NCI-H2196 treated with DMSO at 0.1 percent for 48 hours (cell line): ENCODE measurements at regions not wholly inside any gene's neighbourhood (a gene's known extent, or its start where the extent isn't known, plus 50 kb on each side); places are given as distances from the start of the nearest gene placed in this dataset.
"Not testable (repeated sequence)": the region's sequence is repeated elsewhere in the genome, so short reads cannot be mapped to it uniquely, and the experiment has no call there.

Source experiments
- DNase-seq: peaks from one replicate; lab custom pipeline; 2025; ENCODE audit not compliant: unreplicated experiment; lab: John Stamatoyannopoulos, UW

DNA sequence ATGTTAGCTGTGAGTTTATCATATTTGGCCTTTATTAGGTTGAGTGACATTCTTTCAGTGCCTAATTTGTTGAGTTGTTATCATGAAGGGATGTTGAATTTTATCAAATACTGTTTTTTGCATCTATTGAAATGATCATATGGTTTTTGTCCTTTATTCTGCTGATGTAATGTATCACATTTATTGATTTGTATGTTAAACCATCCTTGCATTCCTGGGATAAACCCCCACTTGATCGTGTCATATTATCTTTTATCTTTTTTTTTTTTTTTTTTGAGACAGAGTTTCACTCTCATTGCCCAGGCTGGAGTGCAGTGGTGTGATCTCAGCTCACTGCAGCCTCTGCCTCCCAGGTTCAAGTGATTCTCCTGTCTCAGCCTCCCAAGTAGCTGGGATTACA is 51.9 kb upstream of the MFGE8 start:
- not testable (repeated sequence) for DNase-seq

DNA sequence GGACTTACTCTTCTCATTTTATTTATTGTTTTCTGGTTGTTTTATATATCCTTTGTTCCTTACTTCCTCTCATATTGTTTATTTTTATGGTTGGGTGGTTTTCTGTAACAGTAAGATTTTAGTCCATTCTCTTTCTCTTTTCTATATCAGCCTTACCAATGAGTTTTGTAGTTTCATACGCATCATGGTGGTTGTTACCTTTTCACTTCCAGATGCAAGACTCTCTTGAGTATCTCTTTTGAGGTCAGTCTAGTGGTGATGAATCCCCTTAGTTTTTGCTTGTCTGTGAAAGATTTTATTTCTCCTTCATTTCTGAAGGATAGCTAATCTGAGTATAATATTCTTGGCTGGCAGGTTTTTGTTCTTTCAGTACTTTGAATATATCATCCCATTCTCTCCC is 57.1 kb upstream of the MFGE8 start:
- no peak for DNase-seq

- no peak for DNase-seq
Observed at GRCh38 chr15:88974392-88974791, 61.2 kb upstream of the MFGE8 start.

- no peak for DNase-seq
Observed at GRCh38 chr15:88975891-88976290, 62.7 kb upstream of the MFGE8 start.

DNA sequence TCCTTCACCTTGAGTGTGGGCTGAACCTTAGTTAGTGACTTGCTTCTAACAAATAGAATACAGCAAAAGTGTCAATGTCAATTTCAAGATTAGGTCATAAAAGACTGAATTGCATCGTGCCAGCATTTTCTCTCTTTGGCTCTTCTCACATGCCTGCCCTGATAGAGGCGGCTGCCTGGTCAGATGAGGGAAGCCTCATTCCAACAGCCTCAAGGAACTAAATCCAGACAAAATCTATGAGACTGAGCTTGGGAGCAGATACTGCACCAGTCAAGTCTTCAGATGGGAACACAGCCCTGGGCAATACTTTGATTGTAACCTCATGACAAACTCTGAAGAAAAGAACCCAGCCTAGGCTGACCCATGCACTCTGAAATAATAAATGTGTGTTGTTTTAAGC is 63.5 kb upstream of the MFGE8 start:
- DNase-seq = no peak

GRCh38 chr15:88979674-88980073 is 66.5 kb upstream of the MFGE8 start:
- DNase-seq = no peak

GRCh38 chr15:88980498-88980897 is 67.3 kb upstream of the MFGE8 start:
- no peak for DNase-seq

DNA sequence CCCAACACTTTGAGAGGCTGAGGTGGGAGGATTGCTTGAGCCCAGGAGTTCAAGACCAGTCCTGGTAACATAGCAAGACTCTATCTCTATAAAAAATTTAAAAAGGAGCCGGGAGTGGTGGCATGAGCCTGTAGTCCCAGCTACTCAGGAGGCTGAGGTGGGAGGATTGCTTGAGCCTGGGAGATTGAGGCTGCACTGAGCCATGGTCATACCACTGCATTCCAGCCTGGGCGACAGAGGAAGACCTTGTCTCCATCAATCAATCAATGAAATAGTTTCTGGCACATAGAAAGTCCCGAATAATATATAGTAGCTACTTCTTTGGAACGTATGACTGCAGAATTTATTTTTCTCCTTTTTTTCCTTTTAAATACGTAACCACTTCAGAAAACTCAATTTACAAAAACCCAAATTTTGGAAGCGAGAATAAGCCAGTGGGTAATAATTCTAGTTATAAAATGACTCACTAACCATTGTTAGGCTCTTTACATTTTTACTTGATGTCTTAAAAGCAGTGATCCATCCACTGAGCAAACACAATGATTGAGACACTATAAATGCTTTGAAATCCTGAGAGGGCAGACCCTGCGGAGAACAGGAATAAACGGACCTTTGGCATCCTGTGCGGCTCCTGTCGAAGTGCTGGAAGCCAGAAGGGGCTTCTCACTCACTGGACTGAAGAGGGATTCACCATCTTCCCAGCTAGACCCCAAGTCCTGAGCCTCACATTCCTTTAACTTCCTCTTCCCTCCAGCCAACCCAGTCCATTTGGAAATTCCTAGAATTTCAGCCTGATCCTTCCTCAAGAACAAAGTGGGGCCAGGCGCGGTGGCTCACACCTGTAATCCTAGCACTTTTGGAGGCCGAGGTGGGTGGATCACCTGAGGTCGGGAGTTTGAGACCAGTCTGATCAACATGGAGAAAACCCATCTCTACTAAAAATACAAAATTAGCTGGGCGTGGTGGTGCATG is 68.4 kb upstream of the MFGE8 start:
- DNase-seq = no peak

DNA sequence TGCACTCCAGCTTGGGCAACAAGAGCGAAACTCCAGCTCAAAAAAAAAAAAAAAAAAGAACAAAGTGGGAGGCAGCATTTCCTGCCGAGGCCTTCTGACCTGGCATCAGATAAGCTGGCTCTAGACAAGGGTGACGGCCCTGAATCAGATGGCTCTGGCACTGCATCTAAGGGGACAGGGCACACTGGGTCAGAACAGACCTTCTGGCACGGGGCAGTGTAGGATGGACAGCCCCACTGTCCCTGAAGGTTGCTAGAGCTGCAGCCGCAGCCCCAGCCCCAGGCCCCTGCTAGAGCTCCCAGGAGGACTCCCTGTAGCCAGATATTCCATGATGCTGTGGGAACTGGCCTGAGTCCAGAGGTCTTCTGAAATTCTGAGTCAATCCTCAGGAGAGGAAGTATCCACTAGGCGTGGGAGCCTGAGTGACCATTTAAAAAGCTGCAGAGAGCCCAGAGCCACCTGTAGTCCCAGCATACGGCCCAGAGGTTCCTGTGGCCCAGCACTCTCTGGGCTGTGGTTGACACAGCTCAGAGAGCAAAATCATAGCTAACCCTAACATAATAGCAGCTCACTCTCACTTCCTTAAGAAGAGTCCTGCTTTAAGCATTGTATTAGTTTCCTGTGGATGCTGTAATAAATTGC is 69.2 kb upstream of the MFGE8 start:
- DNase-seq = no peak

DNA sequence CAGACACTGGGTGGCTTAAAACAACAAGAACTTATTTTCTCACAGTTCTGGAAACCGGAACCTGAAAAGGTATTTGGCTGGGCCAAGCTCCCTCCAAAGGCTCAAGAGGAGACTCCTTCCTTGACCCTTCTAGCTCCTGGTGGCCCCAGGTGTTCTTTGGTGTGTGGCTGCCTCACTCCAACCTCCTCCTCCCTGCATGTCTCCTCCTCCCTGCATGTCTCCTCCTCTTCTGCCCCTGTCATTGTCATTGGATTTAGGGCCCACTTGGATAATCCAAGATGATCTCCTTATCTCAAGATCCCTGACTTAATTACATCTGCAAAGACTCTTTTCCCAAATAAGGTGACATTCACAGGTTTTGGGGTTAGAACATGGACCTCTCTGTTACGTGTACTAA is 69.8 kb upstream of the MFGE8 start:
- no peak for DNase-seq

DNA sequence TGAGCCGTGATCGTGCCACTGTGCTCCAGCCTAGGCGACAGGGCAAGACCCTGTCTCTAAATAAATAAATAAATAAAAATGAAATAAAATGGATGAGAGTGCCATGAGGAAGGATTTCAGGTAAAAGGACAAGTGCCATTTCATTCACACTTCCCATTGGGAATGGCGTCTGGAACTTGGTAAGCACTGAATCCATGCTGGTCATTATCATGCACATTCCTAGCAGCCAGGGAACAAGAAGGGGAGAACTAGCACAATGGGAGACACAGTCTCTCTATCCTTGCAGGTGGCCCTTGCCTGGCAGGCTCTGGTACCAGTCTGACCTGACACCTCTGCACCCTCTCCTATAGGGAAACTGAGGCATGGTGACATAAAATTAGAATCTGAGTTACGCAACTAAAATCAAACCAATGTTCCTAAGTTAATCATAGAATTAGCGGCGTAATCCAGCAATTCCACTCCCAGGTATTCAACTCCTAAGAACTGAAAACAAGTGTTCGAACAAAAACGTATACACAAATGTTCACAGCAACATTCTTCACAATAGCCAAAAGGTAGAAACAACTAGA is 70.8 kb upstream of the MFGE8 start:
- DNase-seq = no peak

GRCh38 chr15:88985547-88986393 is 72.6 kb upstream of the MFGE8 start:
- DNase-seq = no peak

DNA sequence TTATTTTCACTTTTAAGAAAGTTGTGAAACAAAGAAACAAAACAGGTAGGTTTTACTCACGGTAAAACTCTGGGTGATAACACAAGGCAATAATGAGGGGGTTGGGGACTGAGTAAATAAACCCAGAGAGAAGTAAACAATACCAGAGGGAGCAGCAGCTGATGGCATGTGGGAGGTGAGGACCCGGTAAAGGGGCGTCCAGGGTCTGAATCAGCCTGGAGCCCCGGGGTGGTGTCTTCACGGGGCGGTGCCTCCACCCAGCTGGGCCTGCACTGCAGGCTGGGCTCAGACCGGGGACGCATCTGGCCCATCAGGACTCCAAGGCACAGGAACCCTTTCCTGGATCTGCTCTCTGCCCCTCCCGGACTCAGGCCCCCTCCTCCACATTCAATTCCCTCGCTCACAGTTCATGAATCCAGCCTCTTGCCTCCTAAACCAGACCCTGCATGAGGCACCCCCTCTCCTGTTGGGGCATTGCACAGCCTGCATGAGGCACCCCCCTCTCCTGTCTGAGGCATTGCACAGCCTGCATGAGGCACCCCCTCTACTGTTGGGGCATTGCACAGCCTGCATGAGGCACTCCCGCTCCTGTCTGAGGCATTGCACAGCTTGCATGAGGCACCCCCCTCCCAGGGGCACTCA is 73.9 kb upstream of the MFGE8 start:
- no peak for DNase-seq

DNA sequence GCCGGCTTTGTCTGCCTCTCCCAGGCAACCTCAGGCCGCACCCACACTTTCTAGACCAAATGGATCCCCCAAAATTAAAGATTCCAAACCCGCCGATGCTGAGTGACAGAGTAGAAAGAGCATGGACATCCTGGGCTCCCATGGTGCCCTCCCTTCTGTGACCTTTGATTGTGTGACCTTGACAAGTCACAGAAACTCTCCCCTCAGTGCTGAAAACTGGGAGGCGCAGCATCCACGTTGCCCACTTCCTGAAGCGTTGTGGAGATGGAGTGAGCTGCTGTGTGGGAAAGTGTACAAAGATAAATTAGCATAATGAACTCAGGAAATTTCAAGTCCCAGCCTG is 74.4 kb upstream of the MFGE8 start:
- no peak for DNase-seq

DNA sequence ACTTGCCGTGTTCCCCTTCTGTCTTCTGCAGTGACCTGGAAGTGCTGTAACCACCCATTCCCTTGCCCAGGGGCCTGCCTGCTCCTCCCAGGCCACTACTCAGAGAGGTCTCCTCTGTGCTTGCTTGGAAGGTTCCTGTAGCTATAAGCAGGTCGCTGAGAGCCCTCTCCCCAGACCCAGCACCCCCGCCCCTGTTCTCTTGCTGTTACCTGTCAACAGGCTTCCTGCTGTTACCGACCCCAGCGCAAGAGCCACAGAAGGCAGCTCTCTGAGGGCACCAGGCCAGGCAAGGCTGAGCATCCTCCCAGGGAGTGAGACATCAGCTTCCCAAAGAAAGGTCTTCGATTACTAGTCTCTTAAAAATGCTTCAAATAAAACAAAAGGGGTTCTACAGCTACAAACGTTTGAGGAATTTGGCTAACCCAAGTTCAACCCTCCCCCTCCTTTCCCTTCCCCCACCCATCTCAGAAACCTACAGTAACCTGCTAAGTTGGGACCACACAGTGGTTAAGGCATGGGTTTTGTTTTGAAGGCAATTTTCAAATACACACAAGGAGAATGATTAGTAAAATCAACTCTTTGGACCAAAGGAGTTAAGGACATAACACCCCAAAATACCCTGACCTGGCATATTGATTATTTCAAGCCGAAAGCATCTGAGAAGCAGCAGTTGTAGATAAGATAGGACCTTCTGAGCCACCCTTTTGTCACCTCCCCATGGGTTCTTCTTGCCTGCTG is 74.9 kb upstream of the MFGE8 start:
- no peak for DNase-seq

- no peak for DNase-seq
Observed at GRCh38 chr15:88989578-88989977, 76.4 kb upstream of the MFGE8 start.

GRCh38 chr15:88990185-88990679 is 77.1 kb upstream of the MFGE8 start:
- DNase-seq = no peak

DNA sequence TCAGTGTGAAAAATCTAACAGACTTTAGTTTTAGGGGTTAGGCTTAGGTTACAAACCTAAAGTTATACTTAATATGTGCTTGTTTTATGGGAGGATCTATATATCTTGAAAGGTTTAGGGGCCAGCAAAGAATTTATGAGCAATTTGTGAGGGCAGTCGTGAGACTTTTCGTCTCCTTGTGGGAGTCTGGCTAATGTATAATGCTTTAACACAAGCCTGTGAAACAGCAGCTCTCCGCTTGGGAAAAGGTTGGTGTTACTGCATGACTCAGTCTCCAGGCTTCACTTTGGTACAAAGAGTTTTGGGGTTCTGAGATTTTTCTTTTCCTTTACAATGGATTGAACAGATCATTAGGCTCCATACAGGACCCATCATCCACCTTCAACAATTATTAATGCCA is 79.0 kb upstream of the MFGE8 start:
- no peak for DNase-seq

DNA sequence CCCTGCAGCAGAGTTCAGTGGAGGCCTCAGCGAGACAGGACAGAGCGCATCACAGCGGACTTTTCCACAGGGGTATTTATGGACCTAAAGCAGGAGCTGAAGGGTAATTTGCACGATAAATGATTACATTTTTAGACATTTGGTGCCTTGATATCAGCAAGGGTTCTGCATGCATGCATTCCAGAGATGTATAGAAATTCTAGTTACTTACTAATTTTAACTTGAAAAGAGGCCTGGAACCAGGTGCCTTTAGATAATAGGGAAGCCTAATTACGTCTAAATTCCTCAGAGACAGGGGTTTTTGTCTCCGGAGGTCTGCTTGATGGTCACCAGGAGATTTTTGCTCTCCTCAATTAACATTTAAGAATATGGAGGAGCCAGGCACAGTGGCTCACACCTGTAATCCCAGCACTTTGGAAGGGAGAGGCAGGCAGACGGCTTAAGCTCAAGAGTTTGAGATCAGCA is 79.8 kb upstream of the MFGE8 start:
- DNase-seq = no peak

DNA sequence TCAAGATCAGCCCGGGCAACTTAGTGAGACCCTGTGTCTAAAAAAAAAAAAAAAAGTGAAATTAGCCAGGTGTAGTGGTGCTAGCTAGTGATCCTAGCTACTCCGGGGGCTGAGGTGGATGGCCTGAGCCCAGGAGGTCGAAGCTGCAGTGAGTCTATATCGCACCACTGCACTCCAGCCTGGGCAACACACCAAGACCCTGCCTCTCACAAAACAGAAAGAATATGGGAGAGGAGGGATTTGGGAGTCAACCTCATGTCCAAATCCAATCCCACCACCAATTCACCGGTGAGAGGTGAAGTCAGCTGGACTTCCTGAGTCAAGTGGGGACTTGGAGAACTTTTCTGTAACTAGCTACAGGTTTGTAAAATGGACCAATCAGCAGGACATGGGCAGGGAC is 80.5 kb upstream of the MFGE8 start:
- DNase-seq = no peak
